Esophagus (tissue), 2 donors: ENCODE measurements at regions not wholly inside any gene's neighbourhood (a gene's known extent, or its start where the extent isn't known, plus 50 kb on each side); places are given as distances from the start of the nearest gene placed in this dataset.

ENCODE experiments used
- H3K27ac ChIP-seq, 2 donors: one replicate each; pipeline ENCODE4 v1.5.1; 2013; ENCODE audit warnings: low read depth in 2 of 2, mild to moderate bottlenecking in 2 of 2, inconsistent platforms in 1 of 2, low read length in 1 of 2, moderate library complexity in 1 of 2
- H3K27me3 ChIP-seq, 2 donors: one replicate each; pipeline ENCODE4 v1.6.1; 2013; ENCODE audit warnings: low read length in 2 of 2, control low read depth in 1 of 2, mild to moderate bottlenecking in 1 of 2; ENCODE audit not compliant: insufficient read depth in 2 of 2, control insufficient read depth in 1 of 2
- H3K36me3 ChIP-seq, 2 donors: one replicate each; pipeline ENCODE4 v1.6.1; 2013; ENCODE audit warnings: low read length in 1 of 2; ENCODE audit not compliant: control insufficient read depth in 2 of 2, insufficient read depth in 2 of 2
- H3K4me1 ChIP-seq, 2 donors: one replicate each; pipeline ENCODE4 v1.6.1; 2013; ENCODE audit warnings: low read length in 1 of 2; ENCODE audit not compliant: control insufficient read depth in 2 of 2, insufficient read depth in 2 of 2
- H3K4me3 ChIP-seq, 2 donors: one replicate each; pipeline ENCODE4 v1.5.1; 2013; ENCODE audit warnings: low read length in 2 of 2, mild to moderate bottlenecking in 2 of 2, low read depth in 1 of 2, moderate library complexity in 1 of 2
- H3K9me3 ChIP-seq, 2 donors: one replicate each; pipeline ENCODE4 v1.6.1; 2013; ENCODE audit warnings: mild to moderate bottlenecking in 2 of 2, low read depth in 1 of 2, low read length in 1 of 2, moderate library complexity in 1 of 2; ENCODE audit not compliant: control insufficient read depth in 2 of 2, insufficient read depth in 1 of 2
- WGBS, 2 donors: extraction: QIAGEN DNeasy Blood & Tissue Kit; methylation state at CpG; one replicate each; pipeline ENCODE4 v1.1.7; 2013; 5-methylcytosine and 5-hydroxymethylcytosine counted together
- donor health status: healthy with polysubstance abuse.
- donor health status: Bipolar disorder and iron deficiency.

DNA sequence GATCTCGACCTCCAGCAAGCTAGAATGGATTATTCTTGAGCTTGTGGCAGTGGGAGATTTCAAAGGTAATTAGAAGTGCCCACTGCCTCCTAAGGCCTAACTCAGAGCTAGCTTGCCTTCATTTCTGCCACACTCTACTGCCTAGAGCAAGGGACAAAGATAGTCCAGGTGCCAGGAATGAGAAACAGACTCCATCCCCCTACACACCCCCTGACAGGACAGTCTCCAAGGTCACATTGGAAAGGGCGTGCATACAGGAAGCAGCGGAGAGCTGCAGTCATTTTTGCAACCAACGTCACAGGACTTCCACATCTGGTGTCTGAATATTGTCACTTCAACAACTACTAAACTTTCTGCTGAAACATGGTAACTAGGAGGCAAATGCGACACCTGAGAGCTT lies 101.0 kb upstream of the SH3BP4 start:
- no peaks in the 10 kb centered on the region for H3K36me3 ChIP-seq
- WGBS, 2 donors, result 84 to 88% methylated on average over 5 of the region's 5 CpGs

DNA sequence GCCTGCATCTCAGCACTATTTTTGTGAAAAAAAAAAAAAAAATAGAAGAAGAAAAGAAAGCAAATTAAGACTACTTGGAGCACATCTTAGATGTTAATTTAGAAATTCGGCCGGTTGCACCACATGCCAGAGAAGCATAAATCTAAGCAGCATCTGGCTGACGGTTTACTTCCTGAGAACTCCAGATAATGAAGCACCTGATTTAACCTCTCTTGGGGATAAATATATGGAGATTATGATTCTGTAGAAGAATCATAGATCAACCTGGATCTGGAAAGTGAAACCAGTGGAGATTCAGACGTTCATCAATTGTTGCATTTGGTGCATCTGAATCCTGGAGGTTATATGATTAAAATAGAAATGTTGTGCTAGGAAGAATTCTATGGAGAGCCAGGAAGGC lies 102.1 kb upstream of the SH3BP4 start:
- H3K27me3 ChIP-seq, result no peaks in the 10 kb centered on the region
- peaks cover 0 to 3% of the 10 kb centered on the region in 2 donors for H3K9me3 ChIP-seq
- no peaks in the 10 kb centered on the region for H3K4me1 ChIP-seq
- H3K4me3 ChIP-seq, result no peak overlapping the region
- H3K36me3 ChIP-seq, result no peaks in the 10 kb centered on the region
- no peak overlapping the region for H3K27ac ChIP-seq
- WGBS, 2 donors, result 76 to 82% methylated on average over 4 of the region's 4 CpGs

More for the DNA sequence above, 101.0 kb upstream of the SH3BP4 start:
- Histone ChIP-seq H3K27me3 (no peaks in the 10 kb centered on the region), H3K4me1 (no peaks in the 10 kb centered on the region), H3K27ac (no peak overlapping the region), H3K4me3 (no peak overlapping the region), H3K9me3 (peaks cover 3 to 4% of the 10 kb centered on the region in 2 donors)

DNA sequence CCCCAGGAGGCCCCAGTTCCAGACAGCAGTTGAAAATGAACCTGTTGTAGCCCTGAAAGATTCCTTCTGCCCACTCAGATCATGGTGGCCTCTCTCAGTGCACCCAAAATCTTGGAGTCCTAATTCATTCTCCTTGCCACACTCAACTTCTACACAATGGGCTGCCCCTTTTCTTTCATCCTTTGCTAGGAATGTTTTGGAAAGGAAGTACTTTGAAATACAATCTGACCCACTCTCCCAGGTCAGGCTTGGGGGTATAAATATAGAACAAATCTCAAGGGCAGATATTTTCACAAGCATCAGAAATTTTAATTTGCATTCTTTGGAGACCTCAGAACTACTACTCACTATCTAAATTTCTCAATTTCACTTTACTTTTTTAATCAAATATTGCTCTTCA lies 103.2 kb upstream of the SH3BP4 start:
- Histone ChIP-seq H3K4me3 (no peak overlapping the region), H3K27ac (no peak overlapping the region), H3K9me3 (peaks cover 0 to 3% of the 10 kb centered on the region in 2 donors), H3K36me3 (no peaks in the 10 kb centered on the region), H3K27me3 (no peaks in the 10 kb centered on the region), H3K4me1 (no peaks in the 10 kb centered on the region)

DNA sequence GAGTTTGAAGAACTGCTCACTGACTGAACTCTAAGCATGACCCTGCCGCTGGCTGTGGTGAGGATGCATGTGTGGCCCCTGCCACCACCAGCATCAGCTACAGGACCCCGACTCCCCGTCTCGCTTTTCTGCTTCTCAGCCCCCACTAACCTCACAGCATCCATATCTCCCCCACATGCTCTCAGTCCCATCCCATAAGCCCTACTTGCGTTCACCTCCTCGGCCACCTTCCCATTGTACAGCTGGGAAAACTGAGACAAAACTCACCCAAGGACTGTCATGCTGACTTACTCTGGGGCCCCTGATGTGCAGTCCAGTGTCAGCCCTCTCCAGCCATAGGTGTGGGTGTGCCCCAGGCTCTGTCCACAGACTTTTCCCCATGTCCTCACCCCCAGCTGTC lies 104.2 kb upstream of the SH3BP4 start:
- Histone ChIP-seq H3K4me1 (no peaks in the 10 kb centered on the region), H3K27me3 (no peaks in the 10 kb centered on the region), H3K9me3 (peaks cover 0 to 3% of the 10 kb centered on the region in 2 donors), H3K4me3 (no peak overlapping the region), H3K36me3 (no peaks in the 10 kb centered on the region), H3K27ac (no peak overlapping the region)
- 93 to 97% methylated on average over 6 of the region's 6 CpGs for WGBS, 2 donors

DNA sequence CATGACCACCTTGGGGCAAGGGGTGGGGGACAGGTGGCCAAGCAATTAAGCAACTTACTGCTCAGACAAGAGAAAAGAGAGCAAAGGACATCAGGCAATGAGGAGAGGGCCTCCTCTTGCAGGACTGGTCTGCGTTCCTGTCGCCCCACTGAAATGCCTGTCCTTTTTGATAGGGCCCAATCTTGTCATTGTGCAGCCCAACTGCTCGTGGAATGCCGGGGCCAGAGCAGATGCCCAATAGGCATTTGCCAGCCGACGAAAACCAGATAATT lies 104.5 kb upstream of the SH3BP4 start:
- no peak overlapping the region for H3K27ac ChIP-seq
- 94% methylated on average over 6 of the region's 6 CpGs for WGBS, 2 donors
- H3K36me3 ChIP-seq, result no peaks in the 10 kb centered on the region
- no peaks in the 10 kb centered on the region for H3K4me1 ChIP-seq
- H3K4me3 ChIP-seq, result no peak overlapping the region
- peaks cover 0 to 3% of the 10 kb centered on the region in 2 donors for H3K9me3 ChIP-seq
- H3K27me3 ChIP-seq, result no peaks in the 10 kb centered on the region

DNA sequence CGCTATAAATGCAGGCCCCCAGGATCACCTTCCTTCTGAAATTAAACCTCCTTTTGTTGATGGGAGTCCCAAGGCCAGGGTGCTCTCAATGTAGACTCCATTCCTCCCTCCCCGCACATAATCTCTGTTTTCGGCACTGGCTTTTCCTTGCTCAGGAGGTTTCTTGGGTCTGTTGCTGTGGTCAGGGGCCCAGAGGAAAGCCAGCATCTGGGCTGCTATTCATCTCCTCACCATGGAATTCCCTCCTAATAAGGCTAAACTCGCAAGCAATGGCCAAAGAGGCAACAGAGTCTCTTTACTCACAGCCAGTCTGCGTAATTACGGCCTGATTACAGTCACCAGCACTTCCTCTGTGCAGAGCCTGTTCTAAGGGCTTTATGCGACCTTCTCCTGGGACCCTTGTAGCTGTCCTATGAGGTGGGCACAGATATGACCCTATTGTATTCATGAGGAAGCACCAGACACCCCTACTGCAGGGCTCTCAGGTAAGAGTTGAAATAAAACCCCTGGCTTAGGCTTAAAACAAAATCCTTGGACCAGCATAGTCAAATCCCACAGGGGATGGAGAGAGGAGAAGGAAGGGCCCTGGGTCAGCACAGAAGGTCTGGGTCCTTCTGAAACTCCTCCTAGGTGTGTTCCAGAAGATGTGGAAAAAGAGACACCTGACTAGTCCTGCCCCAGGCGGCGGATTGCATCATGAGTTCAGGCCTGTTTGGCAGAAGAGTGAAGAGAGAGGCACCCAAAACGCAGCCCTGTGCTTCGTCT lies 105.0 kb upstream of the SH3BP4 start:
- Histone ChIP-seq H3K4me1 (no peaks in the 10 kb centered on the region), H3K9me3 (peaks cover 0 to 3% of the 10 kb centered on the region in 2 donors), H3K27me3 (no peaks in the 10 kb centered on the region), H3K4me3 (no peak overlapping the region), H3K27ac (no peak overlapping the region), H3K36me3 (no peaks in the 10 kb centered on the region)
- WGBS, 2 donors, result 88 to 90% methylated on average over 11 of the region's 11 CpGs

DNA sequence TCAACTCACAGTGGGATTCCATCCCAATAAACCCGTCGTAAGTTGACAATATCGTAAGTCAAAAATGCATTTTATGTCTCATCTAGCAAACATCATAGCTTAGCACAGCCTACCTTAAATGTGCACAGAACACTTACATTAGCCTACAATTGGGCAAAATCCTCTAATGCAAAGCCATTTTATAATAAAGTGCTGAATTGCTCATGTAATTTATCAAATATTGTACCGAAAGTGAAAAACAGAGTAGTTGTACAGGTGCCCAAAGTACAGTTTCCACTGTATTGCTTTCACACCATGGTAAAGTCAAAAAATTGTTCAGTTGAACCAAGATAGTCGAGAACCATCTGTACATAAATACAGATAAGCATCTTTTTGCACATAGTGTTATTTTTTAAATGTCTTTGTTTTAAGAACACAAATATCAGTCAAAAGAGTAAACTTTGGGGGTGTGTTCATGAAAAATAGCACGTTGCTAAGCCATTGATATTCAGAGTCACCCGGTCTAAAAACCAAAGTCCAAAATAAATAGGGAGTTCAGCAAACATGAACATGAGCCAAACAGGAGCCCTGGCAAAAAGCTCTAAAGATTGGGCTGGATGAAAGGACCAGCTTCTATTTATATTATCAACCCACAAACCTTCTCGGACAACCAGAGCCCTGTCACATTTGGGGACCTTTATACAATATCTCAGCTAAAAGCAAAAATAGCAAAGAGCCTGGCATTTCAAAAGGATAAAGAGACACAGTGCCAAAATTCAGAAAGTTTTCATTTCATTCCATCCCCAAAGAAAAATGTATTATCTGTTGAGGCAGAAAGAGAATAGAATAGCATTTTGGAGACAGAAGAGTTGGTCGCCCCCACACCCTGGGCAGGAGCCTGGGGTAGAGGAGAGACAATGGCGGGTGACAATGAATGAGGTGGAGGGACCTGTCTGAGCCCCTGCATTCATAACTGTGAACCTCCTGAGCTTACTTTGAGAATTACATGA lies 105.9 kb upstream of the SH3BP4 start:
- no peak overlapping the region for H3K27ac ChIP-seq
- no peaks in the 10 kb centered on the region for H3K27me3 ChIP-seq
- 69 to 75% methylated on average over 10 of the region's 10 CpGs for WGBS, 2 donors
- H3K4me1 ChIP-seq, result peaks cover 0 to 2% of the 10 kb centered on the region in 2 donors
- no peaks in the 10 kb centered on the region for H3K36me3 ChIP-seq
- no peak overlapping the region for H3K4me3 ChIP-seq
- peaks cover 0 to 3% of the 10 kb centered on the region in 2 donors for H3K9me3 ChIP-seq

DNA sequence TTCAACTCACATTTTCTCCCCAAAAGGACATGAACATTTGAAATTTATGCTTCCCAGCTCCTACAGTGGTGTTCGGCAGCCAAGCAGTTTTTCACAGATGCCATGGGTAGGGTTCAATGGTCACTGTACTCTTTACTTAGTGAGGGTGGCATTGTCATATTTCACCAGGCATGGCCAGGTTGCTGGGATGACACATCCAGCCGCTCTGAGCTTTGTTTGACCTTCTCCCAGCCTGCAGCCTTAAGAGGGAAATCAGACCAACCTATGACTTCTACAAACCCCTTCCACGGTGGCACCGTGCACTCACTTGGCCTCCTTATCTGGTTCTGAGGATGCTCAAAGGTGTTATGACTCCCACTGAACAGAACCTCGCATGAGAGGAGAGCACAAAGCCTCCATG lies 108.4 kb upstream of the SH3BP4 start:
- peaks cover 0 to 2% of the 10 kb centered on the region in 2 donors for H3K4me1 ChIP-seq
- WGBS, 2 donors, result 92 to 93% methylated on average over 5 of the region's 5 CpGs
- H3K27ac ChIP-seq, result no peak overlapping the region
- H3K4me3 ChIP-seq, result no peak overlapping the region
- H3K9me3 ChIP-seq, result no peaks in the 10 kb centered on the region
- H3K27me3 ChIP-seq, result no peaks in the 10 kb centered on the region
- H3K36me3 ChIP-seq, result no peaks in the 10 kb centered on the region

DNA sequence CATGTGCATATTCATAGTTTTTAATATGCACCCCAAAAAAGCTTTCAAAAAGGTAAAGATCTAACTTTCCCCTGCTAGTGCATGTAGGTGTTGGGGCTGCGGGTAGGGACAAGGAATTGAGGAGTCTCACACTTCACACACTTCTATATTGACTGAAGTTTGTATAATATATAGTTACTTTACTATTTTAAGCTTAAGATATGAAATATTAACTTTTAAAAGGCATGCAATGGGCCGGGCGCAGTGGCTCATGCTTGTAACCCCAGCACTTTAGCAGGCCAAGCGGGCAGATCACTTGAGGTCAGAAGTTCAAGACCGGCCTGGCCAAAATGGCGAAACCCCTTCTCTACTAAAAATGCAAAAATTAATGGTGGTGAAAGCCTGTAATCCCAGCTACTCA lies 109.1 kb upstream of the SH3BP4 start:
- WGBS, 2 donors, result 95 to 97% methylated on average over 6 of the region's 6 CpGs
- Histone ChIP-seq H3K27me3 (no peaks in the 10 kb centered on the region), H3K36me3 (no peaks in the 10 kb centered on the region), H3K4me3 (no peak overlapping the region), H3K27ac (no peak overlapping the region), H3K4me1 (peaks cover 0 to 2% of the 10 kb centered on the region in 2 donors), H3K9me3 (no peaks in the 10 kb centered on the region)
